ENCODE measurements at regions not wholly inside any gene's neighbourhood (a gene's known extent, or its start where the extent isn't known, plus 50 kb on each side); places are given as distances from the start of the nearest gene placed in this dataset.
"Not testable (repeated sequence)": the region's sequence is repeated elsewhere in the genome, so short reads cannot be mapped to it uniquely, and the experiment has no call there.

DNA sequence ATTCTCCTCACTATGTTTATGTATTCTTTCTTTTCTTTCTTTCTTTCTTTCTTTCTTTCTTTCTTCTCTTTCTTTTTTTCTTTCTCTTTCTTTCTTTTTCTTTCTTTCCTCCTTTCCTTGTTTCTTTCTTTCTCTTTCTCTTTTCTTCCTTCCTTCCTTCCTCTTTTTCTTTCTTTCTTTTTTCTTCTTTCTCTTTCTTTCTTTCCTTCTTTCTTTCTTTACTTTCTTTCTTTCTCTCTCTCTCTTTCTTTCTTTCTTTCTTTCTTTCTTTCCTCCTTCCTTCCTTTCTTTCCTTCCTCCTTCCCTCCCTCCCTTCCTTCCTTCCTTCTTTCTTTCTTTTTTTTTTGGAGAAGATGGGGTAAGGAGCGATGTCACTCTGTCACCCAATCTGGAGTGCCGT lies 1405.5 kb downstream of the SLITRK5 start:
- Histone ChIP-seq H3K4me3 (no peak overlapping the region), H3K27ac (no peak overlapping the region), H3K4me1 (replicated peaks in 1 of 2) (no peaks in the 10 kb centered on the region)
- no peak for ATAC-seq (replicated peaks in 6 of 8)
- in situ Hi-C loops (cut with MboI; ENCODE audit: low pct_unique_long_range_greater_than_20kb in 2 of 9, low sequenced_read_pairs in 9 of 9, unreplicated experiment in 9 of 9), result no loop called here
- 6 to 100% (median 64%) methylated on average over 1 to 2 of the region's 2 CpGs; no CpG with 5 or more reads in 3 of the 10 experiments for WGBS, 10 experiments

DNA sequence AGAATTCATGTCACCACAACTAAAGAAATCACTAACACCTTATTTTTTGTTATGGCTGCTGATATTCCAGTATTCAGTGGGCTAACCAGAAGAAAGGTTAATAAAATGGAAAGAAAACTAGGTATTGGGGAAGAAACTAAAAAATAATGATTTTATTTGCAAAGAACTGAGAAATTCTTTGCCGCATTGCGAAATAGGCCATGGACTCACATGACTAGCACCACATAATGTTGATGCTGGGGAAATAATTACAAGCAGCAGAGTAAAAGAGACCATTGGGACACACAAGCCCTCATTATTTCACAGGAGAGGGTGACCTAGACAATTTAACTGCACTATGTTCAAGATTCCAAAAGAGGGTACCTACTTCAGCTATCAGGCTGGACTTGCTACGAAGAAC lies 1411.5 kb downstream of the SLITRK5 start:
- in situ Hi-C loops (cut with MboI; ENCODE audit: low pct_unique_long_range_greater_than_20kb in 2 of 9, low sequenced_read_pairs in 9 of 9, unreplicated experiment in 9 of 9), result no loop called here
- no peak overlapping the region for H3K4me3 ChIP-seq
- H3K4me1 ChIP-seq (replicated peaks in 1 of 2), result no peaks in the 10 kb centered on the region
- no peak for ATAC-seq (replicated peaks in 6 of 8)
- whole genome bisulfite sequencing, 10 experiments, result 6 to 100% (median 93%) methylated on average over 2 to 3 of the region's 3 CpGs
- H3K27ac ChIP-seq, result no peak overlapping the region

DNA sequence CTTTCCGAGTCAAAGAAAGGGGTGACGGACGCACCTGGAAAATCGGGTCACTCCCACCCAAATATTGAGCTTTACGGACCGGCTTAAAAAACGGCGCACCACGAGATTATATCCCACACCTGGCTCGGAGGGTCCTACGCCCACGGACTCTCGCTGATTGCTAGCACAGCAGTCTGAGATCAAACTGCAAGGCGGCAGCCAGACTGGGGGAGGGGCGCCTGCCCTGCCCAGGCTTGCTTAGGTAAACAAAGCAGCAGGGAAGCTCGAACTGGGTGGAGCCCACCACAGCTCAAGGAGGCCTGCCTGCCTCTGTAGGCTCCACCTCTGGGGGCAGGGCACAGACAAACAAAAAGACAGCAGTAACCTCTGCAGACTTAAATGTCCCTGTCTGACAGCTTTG lies 1416.9 kb downstream of the SLITRK5 start:
- H3K27ac ChIP-seq; H3K4me1 ChIP-seq (replicated peaks in 1 of 2); ATAC-seq (replicated peaks in 6 of 8); in situ Hi-C loops (cut with MboI; ENCODE audit: low pct_unique_long_range_greater_than_20kb in 2 of 9, low sequenced_read_pairs in 9 of 9, unreplicated experiment in 9 of 9); H3K4me3 ChIP-seq: not testable (repeated sequence)
- WGBS, 10 experiments, result no CpG with 5 or more reads among the region's 16 CpGs

DNA sequence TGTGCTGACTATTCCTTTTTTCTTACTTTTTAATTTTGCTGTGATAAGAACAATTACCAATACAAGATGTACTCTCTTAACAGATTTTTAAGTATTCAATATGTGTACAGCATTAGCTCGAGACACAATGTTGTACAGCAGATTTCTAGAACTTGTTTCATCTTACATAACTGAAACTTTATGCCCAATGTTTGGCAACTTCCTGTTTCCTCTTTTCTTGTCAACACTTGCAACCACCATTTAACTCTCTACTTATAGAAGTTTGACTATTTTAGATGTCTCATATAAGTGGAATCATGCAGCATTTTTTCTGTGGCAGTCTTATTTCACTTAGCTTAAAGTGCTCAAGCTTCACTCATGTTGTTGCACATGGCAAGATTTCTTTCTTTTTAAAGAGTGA lies 1426.8 kb downstream of the SLITRK5 start:
- ATAC-seq (replicated peaks in 6 of 8), result no peak

DNA sequence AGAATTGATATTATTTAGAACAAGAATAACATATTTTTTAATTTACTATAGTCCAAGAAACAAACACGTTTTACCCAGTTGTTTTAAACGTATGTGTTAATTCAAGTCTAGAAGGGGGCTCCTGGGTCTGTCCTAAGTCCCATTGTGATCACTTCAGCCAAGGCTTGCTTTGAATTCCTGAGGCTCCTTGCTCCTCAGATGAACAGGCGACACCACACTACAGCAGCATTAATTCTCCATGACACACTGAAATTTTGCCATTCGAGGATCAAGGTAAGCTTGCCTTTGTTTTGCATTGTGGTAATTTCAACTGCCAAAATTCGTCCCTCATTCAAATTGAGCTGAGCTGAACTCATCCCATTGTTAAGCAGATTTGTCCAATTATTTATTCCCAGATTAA lies 1442.6 kb downstream of the SLITRK5 start:
- no peak overlapping the region for H3K4me3 ChIP-seq
- in situ Hi-C loops (cut with MboI; ENCODE audit: low pct_unique_long_range_greater_than_20kb in 2 of 9, low sequenced_read_pairs in 9 of 9, unreplicated experiment in 9 of 9), result no loop called here
- 3 to 100% (median 28%) methylated on average over 1 to 5 of the region's 5 CpGs; no CpG with 5 or more reads in 2 of the 10 experiments for WGBS, 10 experiments
- ATAC-seq (replicated peaks in 6 of 8), result no peak
- H3K27ac ChIP-seq, result no peak overlapping the region
- H3K4me1 ChIP-seq (replicated peaks in 1 of 2), result no peaks in the 10 kb centered on the region

More for the DNA sequence above, 1426.8 kb downstream of the SLITRK5 start:
- Histone ChIP-seq H3K27ac (no peak overlapping the region), H3K4me3 (no peak overlapping the region), H3K4me1 (replicated peaks in 1 of 2) (no peaks in the 10 kb centered on the region)
- 0 to 100% (median 80%) methylated on average over 1 of the region's 1 CpG for WGBS, 10 experiments
- in situ Hi-C loops (cut with MboI; ENCODE audit: low pct_unique_long_range_greater_than_20kb in 2 of 9, low sequenced_read_pairs in 9 of 9, unreplicated experiment in 9 of 9), result no loop called here

DNA sequence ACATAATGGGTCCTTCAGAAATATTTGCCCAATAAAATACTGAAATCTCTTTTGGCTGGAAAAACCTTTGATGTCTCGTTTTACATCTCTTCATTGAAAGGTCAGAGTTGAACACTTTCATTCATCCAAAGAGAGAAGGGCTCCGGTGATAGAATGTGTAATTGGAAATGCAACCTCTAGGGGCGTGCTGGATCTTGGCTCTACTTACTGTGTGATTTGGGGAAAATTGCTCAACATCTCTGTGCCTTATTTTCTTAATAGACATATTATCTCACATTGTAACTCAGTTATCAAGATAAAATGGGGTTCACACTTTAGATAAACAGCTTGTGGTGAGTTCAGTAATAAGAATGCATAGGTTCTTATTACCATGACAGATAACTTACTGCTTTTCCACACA lies 1444.1 kb downstream of the SLITRK5 start:
- no peak for ATAC-seq (replicated peaks in 6 of 8)
- Histone ChIP-seq H3K4me1 (replicated peaks in 1 of 2) (no peaks in the 10 kb centered on the region), H3K27ac (no peak overlapping the region), H3K4me3 (no peak overlapping the region)
- WGBS, 10 experiments, result 8 to 95% (median 66%) methylated on average over 1 to 3 of the region's 3 CpGs
- in situ Hi-C loops (cut with MboI; ENCODE audit: low pct_unique_long_range_greater_than_20kb in 2 of 9, low sequenced_read_pairs in 9 of 9, unreplicated experiment in 9 of 9), result no loop called here

DNA sequence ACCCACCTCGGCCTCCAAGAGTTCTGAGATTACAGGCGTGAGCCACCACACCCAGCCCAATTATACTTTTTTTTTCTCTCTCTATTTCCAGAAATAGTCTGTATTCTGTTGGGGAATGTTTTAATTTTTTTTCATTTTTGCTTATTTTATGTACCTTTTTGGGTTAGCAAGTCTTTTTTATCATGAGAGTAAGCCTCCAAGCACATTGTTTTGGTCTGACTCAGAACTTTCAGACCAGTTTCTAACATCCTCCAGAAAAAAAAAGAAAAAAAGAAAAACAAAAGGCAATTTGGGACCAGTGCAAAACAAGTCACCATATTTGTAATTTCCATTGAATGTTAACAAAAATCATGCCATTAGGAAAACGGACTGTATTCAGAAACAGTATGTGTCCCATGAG lies 1465.5 kb downstream of the SLITRK5 start:
- H3K4me3 ChIP-seq, result no peak overlapping the region
- H3K27ac ChIP-seq, result no peak overlapping the region
- peaks cover 0 to 10% of the 10 kb centered on the region in 2 donors for H3K4me1 ChIP-seq (replicated peaks in 1 of 2)
- in situ Hi-C loops (cut with MboI; ENCODE audit: low pct_unique_long_range_greater_than_20kb in 2 of 9, low sequenced_read_pairs in 9 of 9, unreplicated experiment in 9 of 9), result no loop called here
- no peak for ATAC-seq (replicated peaks in 6 of 8)
- 0 to 67% (median 41%) methylated on average over 1 to 3 of the region's 3 CpGs for WGBS, 10 experiments

DNA sequence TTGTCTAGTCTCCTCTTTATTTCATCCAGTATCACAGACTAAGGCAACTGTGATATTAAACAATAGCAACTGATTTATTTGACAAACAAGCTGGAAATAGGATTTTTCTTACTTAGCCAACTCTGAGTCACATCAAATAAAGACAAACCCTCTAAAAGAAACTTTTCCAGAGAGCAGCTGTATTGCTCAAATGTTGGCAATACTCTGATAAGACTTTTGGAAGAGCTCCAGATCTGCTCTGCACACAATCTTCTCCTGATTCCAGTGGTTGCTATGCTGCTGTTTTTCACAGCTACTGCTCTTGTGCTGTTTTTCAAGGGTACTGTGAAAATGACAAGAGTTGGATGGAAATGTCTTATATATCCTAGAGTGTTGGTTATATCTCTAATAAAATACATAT lies 1479.2 kb downstream of the SLITRK5 start:
- Histone ChIP-seq H3K4me3 (no peak overlapping the region), H3K27ac (no peak overlapping the region), H3K4me1 (replicated peaks in 1 of 2) (no peaks in the 10 kb centered on the region)
- no peak for ATAC-seq (replicated peaks in 6 of 8)
- in situ Hi-C loops (cut with MboI; ENCODE audit: low pct_unique_long_range_greater_than_20kb in 2 of 9, low sequenced_read_pairs in 9 of 9, unreplicated experiment in 9 of 9), result no loop called here

DNA sequence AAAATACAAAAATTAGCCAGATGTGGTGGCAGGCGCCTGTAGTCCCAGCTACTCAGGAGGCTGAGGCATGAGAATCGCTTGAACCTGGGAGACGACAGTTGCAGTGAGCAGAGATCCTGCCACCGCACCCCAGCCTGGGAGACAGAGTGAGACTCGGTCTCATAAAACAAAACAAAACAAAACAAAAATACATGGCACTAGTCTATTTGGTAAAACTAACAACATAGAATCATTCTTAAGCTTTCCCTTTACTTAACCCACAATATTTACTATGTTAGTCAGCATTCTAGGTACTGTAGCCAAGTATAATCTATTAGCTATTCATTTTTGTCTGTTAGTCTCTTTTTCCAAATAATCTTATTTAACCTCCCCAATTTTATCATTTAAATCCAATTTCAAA lies 1482.8 kb downstream of the SLITRK5 start:
- no peak for ATAC-seq (replicated peaks in 6 of 8)
- in situ Hi-C loops (cut with MboI; ENCODE audit: low pct_unique_long_range_greater_than_20kb in 2 of 9, low sequenced_read_pairs in 9 of 9, unreplicated experiment in 9 of 9), result no loop called here
- Histone ChIP-seq H3K4me3 (no peak overlapping the region), H3K27ac (no peak overlapping the region), H3K4me1 (replicated peaks in 1 of 2) (no peaks in the 10 kb centered on the region)
- 18 to 100% (median 70%) methylated on average over 1 to 5 of the region's 5 CpGs; no CpG with 5 or more reads in 3 of the 10 experiments for WGBS, 10 experiments

DNA sequence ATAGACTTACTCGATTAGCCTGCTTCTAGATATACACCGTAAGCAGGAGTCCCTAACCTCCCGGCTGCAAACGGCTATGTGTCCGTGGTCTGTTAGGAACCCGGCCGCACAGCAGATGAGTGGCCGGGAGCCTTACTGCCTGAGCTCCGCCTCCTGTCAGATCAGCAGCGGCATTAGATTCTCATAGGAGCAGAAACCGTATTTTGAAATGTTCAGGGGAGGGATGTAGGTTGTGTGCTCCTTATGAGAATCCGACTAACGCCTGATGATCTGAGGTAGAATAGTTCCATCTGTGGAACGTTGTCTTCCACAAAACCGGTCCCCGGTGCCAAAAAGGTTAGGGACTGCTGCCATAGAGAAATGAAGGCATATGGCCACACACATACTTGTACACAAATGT lies 1491.9 kb downstream of the SLITRK5 start:
- no peak for ATAC-seq (replicated peaks in 6 of 8)
- 33 to 100% (median 83%) methylated on average over 1 to 6 of the region's 16 CpGs; no CpG with 5 or more reads in 3 of the 10 experiments for WGBS, 10 experiments
- no peak overlapping the region for H3K27ac ChIP-seq
- H3K4me1 ChIP-seq (replicated peaks in 1 of 2), result no peaks in the 10 kb centered on the region
- in situ Hi-C loops (cut with MboI; ENCODE audit: low pct_unique_long_range_greater_than_20kb in 2 of 9, low sequenced_read_pairs in 9 of 9, unreplicated experiment in 9 of 9), result no loop called here
- H3K4me3 ChIP-seq, result no peak overlapping the region

DNA sequence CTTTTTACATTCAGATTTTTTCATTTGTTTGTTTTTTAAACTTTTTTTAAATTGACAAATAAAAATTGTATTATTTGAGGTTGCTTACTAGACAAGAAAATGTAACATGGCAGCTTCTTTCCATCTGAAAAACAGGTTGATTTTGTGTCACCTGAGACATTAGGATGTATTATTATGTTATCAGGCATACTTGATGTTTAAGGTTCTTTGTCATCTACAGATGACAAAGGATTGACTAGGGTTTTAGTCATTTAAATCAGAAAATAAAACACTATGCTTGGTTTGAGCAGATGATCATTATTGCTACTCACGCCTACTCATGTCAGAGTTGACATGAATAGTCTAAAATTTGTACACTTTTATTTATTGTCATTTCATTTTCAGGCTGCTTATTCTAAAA lies 1494.5 kb downstream of the SLITRK5 start:
- H3K4me1 ChIP-seq (replicated peaks in 1 of 2), result no peaks in the 10 kb centered on the region
- H3K4me3 ChIP-seq, result no peak overlapping the region
- no peak for ATAC-seq (replicated peaks in 6 of 8)
- H3K27ac ChIP-seq, result no peak overlapping the region
- in situ Hi-C loops (cut with MboI; ENCODE audit: low pct_unique_long_range_greater_than_20kb in 2 of 9, low sequenced_read_pairs in 9 of 9, unreplicated experiment in 9 of 9), result no loop called here
- 0 to 100% (median 90%) methylated on average over 1 of the region's 1 CpG; no CpG with 5 or more reads in 1 of the 10 experiments for WGBS, 10 experiments

DNA sequence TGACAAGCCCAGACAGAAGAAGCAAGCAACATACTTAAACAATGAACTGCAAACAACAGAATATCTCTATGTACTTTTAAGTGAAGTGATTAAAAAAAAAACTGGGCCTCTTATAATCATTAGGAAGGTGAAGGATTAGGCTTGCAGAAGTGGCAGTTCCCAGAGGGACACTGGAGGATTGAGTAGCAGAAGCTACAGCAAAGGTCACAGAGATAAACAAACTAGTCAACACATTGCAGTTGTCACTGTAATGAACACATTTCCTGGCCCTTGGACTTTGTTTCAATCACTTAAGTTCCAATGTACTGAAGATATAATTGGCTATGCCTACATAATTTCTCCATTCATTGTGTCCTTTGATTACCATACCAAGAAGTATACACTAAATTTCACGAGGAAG lies 1498.8 kb downstream of the SLITRK5 start:
- Histone ChIP-seq H3K27ac (no peak overlapping the region), H3K4me3 (no peak overlapping the region), H3K4me1 (replicated peaks in 1 of 2) (no peaks in the 10 kb centered on the region)
- 0 to 79% (median 11%) methylated on average over 1 of the region's 1 CpG; no CpG with 5 or more reads in 5 of the 10 experiments for WGBS, 10 experiments
- no peak for ATAC-seq (replicated peaks in 6 of 8)
- in situ Hi-C loops (cut with MboI; ENCODE audit: low pct_unique_long_range_greater_than_20kb in 2 of 9, low sequenced_read_pairs in 9 of 9, unreplicated experiment in 9 of 9), result no loop called here

DNA sequence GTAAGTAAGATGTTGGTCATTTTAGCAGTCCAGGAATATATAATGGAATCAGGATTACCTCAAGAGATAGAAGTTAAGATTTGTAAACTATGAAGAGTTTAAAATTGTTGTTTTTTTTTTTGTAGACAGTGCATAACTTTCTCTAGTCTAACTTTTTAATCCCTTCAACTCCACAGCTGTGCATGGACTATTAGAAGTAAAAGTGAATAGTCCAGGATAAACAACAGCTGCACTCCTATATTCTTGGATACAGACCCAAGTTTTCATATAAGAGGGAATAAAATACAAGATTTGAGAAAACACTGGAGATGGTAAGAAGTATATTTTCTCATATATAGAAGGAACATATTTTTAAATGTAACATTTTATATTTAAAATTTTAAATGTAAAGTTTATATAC lies 1509.9 kb downstream of the SLITRK5 start:
- no peak for ATAC-seq (replicated peaks in 6 of 8)
- in situ Hi-C loops (cut with MboI; ENCODE audit: low pct_unique_long_range_greater_than_20kb in 2 of 9, low sequenced_read_pairs in 9 of 9, unreplicated experiment in 9 of 9), result no loop called here
- no peaks in the 10 kb centered on the region for H3K4me1 ChIP-seq (replicated peaks in 1 of 2)
- H3K27ac ChIP-seq, result no peak overlapping the region
- H3K4me3 ChIP-seq, result no peak overlapping the region

DNA sequence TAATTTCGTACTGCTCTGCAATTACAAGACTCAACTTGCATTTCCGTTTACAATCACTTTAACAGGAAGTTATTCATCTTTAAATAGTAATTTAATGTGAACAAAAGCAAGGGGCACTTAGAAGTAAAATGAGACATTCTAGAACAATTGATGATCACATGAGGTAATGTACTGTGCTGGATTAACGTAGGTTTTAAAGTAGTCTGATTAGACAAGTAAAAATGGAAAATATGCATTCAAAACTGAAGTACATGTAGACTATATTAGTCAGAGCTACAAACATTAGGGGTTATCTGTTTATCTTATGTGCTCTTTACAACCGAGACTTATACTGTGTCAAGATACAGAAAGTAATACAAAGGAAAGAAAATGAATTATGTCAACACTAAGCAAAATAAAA lies 1528.0 kb downstream of the SLITRK5 start:
- Histone ChIP-seq H3K27ac (no peak overlapping the region), H3K4me1 (replicated peaks in 1 of 2) (no peaks in the 10 kb centered on the region), H3K4me3 (no peak overlapping the region)
- in situ Hi-C loops (cut with MboI; ENCODE audit: low pct_unique_long_range_greater_than_20kb in 2 of 9, low sequenced_read_pairs in 9 of 9, unreplicated experiment in 9 of 9), result no loop called here
- WGBS, 10 experiments, result 0 to 92% (median 68%) methylated on average over 2 to 4 of the region's 4 CpGs
- ATAC-seq (replicated peaks in 6 of 8), result no peak

DNA sequence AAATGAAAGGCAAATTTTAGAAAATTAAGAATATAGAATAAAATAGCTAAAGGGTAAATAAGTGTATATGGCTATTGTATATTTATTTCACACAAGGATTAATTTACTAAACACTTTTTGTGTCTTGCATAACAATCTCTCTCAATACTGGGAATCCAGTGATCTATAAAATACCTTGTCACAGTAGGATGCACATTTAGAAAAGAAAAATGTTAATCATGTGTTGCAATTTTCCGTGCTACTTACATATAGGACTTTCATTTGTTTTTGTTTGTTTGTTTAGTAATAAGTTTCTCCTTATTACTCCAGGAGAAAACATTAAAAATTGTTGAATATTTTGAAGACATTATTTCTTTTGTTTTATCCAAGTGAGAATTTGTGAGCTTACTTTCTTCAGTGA lies 1533.3 kb downstream of the SLITRK5 start:
- ATAC-seq (replicated peaks in 6 of 8), result no peak
- no peak overlapping the region for H3K4me3 ChIP-seq
- 0 to 100% (median 71%) methylated on average over 1 of the region's 1 CpG; no CpG with 5 or more reads in 1 of the 10 experiments for WGBS, 10 experiments
- no peak overlapping the region for H3K27ac ChIP-seq
- in situ Hi-C loops (cut with MboI; ENCODE audit: low pct_unique_long_range_greater_than_20kb in 2 of 9, low sequenced_read_pairs in 9 of 9, unreplicated experiment in 9 of 9), result no loop called here
- H3K4me1 ChIP-seq (replicated peaks in 1 of 2), result peaks cover 0 to 3% of the 10 kb centered on the region in 2 donors
